Gastroesophageal sphincter (tissue), 4 donors: ENCODE measurements at regions not wholly inside any gene's neighbourhood (a gene's known extent, or its start where the extent isn't known, plus 50 kb on each side); places are given as distances from the start of the nearest gene placed in this dataset.
A peak's percentile ranks its signal among the peaks of the same experiment; 100 is the strongest.

Source experiments
- ATAC-seq: fragments of 150-250 bp; one replicate; pipeline ENCODE4 v1.9.1; 2016; ENCODE audit warnings: mild to moderate bottlenecking, moderate library complexity
- H3K27ac ChIP-seq, 4 donors: fragments of 200-600 bp; sonication (generic) in 3 of 4; 1 replicate in 3 of 4; 2 replicates in 1 of 4; pipeline ENCODE4 v1.5.1; 2016 to 2019
- H3K27me3 ChIP-seq: fragments of 200-600 bp; sonication (generic); one replicate; pipeline ENCODE4 v1.5.1; 2019
- H3K36me3 ChIP-seq, 2 donors: fragments of 200-600 bp; sonication (generic); one replicate each; pipeline ENCODE4 v1.5.1; 2019; ENCODE audit warnings: control low read depth in 1 of 2
- H3K4me1 ChIP-seq, 3 donors: fragments of 200-600 bp; sonication (generic); 1 replicate in 2 of 3; 2 replicates in 1 of 3; pipeline ENCODE4 v1.5.1; 2016 to 2019; ENCODE audit warnings: control low read depth in 2 of 3
- H3K4me3 ChIP-seq, 2 donors: fragments of 200-600 bp; sonication (generic); one replicate each; pipeline ENCODE4 v1.5.1; 2019; ENCODE audit warnings: mild to moderate bottlenecking in 1 of 2, moderate library complexity in 1 of 2
- H3K9me3 ChIP-seq, 3 donors: fragments of 200-600 bp; sonication (generic); one replicate each; pipeline ENCODE4 v1.5.1; 2017 to 2019; ENCODE audit warnings: control low read depth in 2 of 3
- EP300 ChIP-seq: sonication (generic); formaldehyde crosslinking; IDR thresholded peaks from one replicate; pipeline ENCODE4 v1.6.1; 2017; ENCODE audit warnings: antibody characterized with exemption, mild to moderate bottlenecking
- POLR2A ChIP-seq, 2 donors: fragments of 450-650 bp; IDR thresholded peaks; one replicate each; pipeline ENCODE4 v1.6.1; 2017; ENCODE audit warnings: antibody characterized with exemption in 2 of 2, mild to moderate bottlenecking in 2 of 2, moderate library complexity in 1 of 2
- POLR2AphosphoS5 ChIP-seq: sonication (generic); formaldehyde crosslinking; IDR thresholded peaks from one replicate; pipeline ENCODE4 v1.6.1; 2017; ENCODE audit warnings: antibody characterized with exemption
- WGBS, 2 donors: methylation state at CpG; one replicate each; pipeline ENCODE4 v1.1.5; 2018; ENCODE audit warnings: low coverage in 1 of 2; 5-methylcytosine and 5-hydroxymethylcytosine counted together
- TF ChIP-seq, protein P1 (sequence below), 4 experiments: fragments of 200-600 bp in 2 of 4; fragments of 450-650 bp in 2 of 4; sonication (generic) in 1 of 4; IDR thresholded peaks; one replicate each; pipeline ENCODE4 v1.5.1; 2017 to 2019; ENCODE audit warnings: antibody characterized with exemption in 4 of 4, mild to moderate bottlenecking in 2 of 4, moderate library complexity in 2 of 4

GRCh38 chrX:79270401-79270800, 96.7 kb downstream of the ITM2A start:
- H3K27ac ChIP-seq = no peak overlapping the region
- no peak overlapping the region for H3K4me3 ChIP-seq
- H3K27me3 ChIP-seq = no peaks in the 10 kb centered on the region
- no peak for TF ChIP-seq POLR2AphosphoS5
- TF ChIP-seq, protein P1, sequence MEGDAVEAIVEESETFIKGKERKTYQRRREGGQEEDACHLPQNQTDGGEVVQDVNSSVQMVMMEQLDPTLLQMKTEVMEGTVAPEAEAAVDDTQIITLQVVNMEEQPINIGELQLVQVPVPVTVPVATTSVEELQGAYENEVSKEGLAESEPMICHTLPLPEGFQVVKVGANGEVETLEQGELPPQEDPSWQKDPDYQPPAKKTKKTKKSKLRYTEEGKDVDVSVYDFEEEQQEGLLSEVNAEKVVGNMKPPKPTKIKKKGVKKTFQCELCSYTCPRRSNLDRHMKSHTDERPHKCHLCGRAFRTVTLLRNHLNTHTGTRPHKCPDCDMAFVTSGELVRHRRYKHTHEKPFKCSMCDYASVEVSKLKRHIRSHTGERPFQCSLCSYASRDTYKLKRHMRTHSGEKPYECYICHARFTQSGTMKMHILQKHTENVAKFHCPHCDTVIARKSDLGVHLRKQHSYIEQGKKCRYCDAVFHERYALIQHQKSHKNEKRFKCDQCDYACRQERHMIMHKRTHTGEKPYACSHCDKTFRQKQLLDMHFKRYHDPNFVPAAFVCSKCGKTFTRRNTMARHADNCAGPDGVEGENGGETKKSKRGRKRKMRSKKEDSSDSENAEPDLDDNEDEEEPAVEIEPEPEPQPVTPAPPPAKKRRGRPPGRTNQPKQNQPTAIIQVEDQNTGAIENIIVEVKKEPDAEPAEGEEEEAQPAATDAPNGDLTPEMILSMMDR (IDR thresholded peaks at IDR 0.05) = peak in 1 of 4 experiments; percentile 34
- H3K9me3 ChIP-seq = no peaks in the 10 kb centered on the region
- 13 to 17% methylated on average over 4 of the region's 4 CpGs for WGBS, 2 donors
- no peaks in the 10 kb centered on the region for H3K36me3 ChIP-seq
- ATAC-seq = no peak
- no peaks in the 10 kb centered on the region for H3K4me1 ChIP-seq

DNA sequence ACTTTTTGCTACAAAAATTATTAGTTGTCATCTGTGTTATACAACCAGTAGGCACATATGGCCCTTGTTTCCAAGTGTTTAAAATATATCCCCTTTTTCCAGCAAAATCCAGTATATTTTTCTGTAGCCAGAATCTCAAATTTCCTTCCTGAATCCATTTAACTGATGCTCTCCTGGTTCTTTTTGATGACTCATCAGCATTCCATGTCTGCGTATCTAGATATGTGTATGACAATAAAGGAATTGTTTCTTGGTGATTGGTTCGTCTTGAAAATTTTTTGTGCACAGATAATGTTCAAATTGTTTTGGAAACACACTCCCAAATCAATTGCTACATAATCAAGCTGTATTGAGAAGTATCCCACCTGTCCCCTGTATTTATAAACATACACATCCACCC, 98.3 kb downstream of the ITM2A start:
- no peaks in the 10 kb centered on the region for H3K36me3 ChIP-seq
- no peak overlapping the region for H3K27ac ChIP-seq
- 26 to 47% methylated on average over 2 of the region's 2 CpGs for WGBS, 2 donors
- no peaks in the 10 kb centered on the region for H3K4me1 ChIP-seq
- ATAC-seq = no peak
- H3K9me3 ChIP-seq = no peaks in the 10 kb centered on the region
- no peak overlapping the region for H3K4me3 ChIP-seq
- TF ChIP-seq POLR2A (IDR thresholded peaks at IDR 0.05) (no peak), EP300 (no peak), POLR2AphosphoS5 (no peak)
- TF ChIP-seq, protein P1 (IDR thresholded peaks at IDR 0.05) = no peak
- H3K27me3 ChIP-seq = no peaks in the 10 kb centered on the region

DNA sequence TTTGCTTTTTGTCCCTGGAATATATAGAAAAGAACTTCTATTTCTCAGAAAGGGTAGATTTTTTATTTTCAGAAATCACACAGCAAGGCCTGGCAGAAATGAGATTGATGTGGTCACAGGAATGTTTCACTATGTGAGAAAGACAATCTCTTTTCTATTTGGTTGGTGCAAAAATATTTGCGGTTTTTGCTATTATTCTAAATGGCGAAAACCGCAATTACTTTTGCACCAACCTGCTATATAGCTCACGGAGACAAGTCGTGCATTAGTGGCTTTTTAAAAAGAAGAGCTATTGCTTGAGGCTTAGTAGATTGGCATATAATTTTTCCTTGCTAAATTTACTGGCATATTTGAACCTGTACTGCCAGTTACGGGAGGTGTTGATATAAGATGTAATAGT, 100.4 kb downstream of the ITM2A start:
- H3K36me3 ChIP-seq = no peaks in the 10 kb centered on the region
- no peak for ATAC-seq
- H3K27ac ChIP-seq = no peak overlapping the region
- no peak overlapping the region for H3K4me3 ChIP-seq
- 78 to 97% methylated on average over 6 of the region's 6 CpGs for WGBS, 2 donors
- no peaks in the 10 kb centered on the region for H3K27me3 ChIP-seq
- no peaks in the 10 kb centered on the region for H3K9me3 ChIP-seq
- no peaks in the 10 kb centered on the region for H3K4me1 ChIP-seq
- TF ChIP-seq POLR2A (IDR thresholded peaks at IDR 0.05) = no peak
- TF ChIP-seq, protein P1 (IDR thresholded peaks at IDR 0.05) = no peak
- TF ChIP-seq EP300 = no peak
- TF ChIP-seq POLR2AphosphoS5 = no peak

DNA sequence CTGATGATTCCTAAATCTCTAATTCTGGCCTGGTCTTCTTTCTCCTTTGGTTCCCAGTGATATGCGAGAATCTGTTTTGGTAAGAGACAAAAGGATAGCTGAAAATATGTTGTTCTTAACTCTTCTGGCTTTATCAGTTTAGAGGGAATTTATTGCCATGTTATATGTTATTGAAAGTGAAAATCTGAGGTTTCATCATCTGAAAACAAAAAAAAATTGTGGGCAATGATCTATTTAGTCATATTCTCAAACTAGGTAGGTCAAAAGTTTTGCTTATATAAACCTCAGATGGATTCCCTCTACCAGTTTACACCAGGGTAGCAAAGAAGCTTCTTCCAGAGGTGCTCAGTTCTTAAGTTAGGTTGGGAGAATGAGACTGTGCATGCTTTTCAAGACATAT, 103.6 kb downstream of the ITM2A start:
- Histone ChIP-seq H3K4me3 (no peak overlapping the region), H3K4me1 (no peaks in the 10 kb centered on the region), H3K9me3 (no peaks in the 10 kb centered on the region), H3K36me3 (no peaks in the 10 kb centered on the region), H3K27ac (no peak overlapping the region), H3K27me3 (no peaks in the 10 kb centered on the region)
- no peak for TF ChIP-seq EP300
- no peak for TF ChIP-seq POLR2A (IDR thresholded peaks at IDR 0.05)
- TF ChIP-seq POLR2AphosphoS5 = no peak
- ATAC-seq = no peak
- 100% methylated on average over 1 of the region's 1 CpG; no CpG with 5 or more reads in 1 of the 2 donors for WGBS, 2 donors

- no peak for ATAC-seq
- no peaks in the 10 kb centered on the region for H3K9me3 ChIP-seq
- no peaks in the 10 kb centered on the region for H3K27me3 ChIP-seq
- no peak overlapping the region for H3K27ac ChIP-seq
- TF ChIP-seq, protein P1 (IDR thresholded peaks at IDR 0.05) = no peak
- TF ChIP-seq POLR2AphosphoS5 (no peak), POLR2A (IDR thresholded peaks at IDR 0.05) (no peak), EP300 (no peak)
- H3K36me3 ChIP-seq = no peaks in the 10 kb centered on the region
- no peaks in the 10 kb centered on the region for H3K4me1 ChIP-seq
- H3K4me3 ChIP-seq = no peak overlapping the region
- 0 to 43% methylated on average over 1 of the region's 2 CpGs for WGBS, 2 donors
Observed at GRCh38 chrX:79259073-79259689, 108.0 kb downstream of the ITM2A start.
